OCI-LY3 (cell line): ENCODE measurements at regions not wholly inside any gene's neighbourhood (a gene's known extent, or its start where the extent isn't known, plus 50 kb on each side); places are given as distances from the start of the nearest gene placed in this dataset.

Experiments used
- CTCF ChIP-seq: fragments of 200-600, 300-600 bp; sonication (generic); IDR thresholded peaks from 2 replicates; pipeline ENCODE4 v1.5.1; 2014; ENCODE audit warnings: antibody characterized with exemption, low read length, low read depth
- EZH2phosphoT487 ChIP-seq: fragments of 200-600 bp; shearing (Covaris generic); IDR thresholded peaks from 2 replicates; pipeline ENCODE4 v1.6.1; 2018; ENCODE audit warnings: antibody characterized with exemption, mixed run types, low read depth

GRCh38 chr4:156326246-156326645 is 372.6 kb upstream of the CTSO start:
- TF ChIP-seq CTCF (no peak), EZH2phosphoT487 (no peak)
